Dermis blood vessel endothelial cell (primary cell): ENCODE measurements at regions not wholly inside any gene's neighbourhood (a gene's known extent, or its start where the extent isn't known, plus 50 kb on each side); places are given as distances from the start of the nearest gene placed in this dataset.

ENCODE experiments used
- DNase-seq: peaks from one replicate; pipeline ENCODE4 v3.0.0; 2010

GRCh38 chr12:28601570-28602058 is 411.4 kb downstream of the CCDC91 start:
- DNase-seq, result no peak

- DNase-seq, result no peak
These were observed 412.5 kb downstream of the CCDC91 start for GRCh38 chr12:28602786-28603185.

- no peak for DNase-seq
These were observed 413.0 kb downstream of the CCDC91 start for GRCh38 chr12:28603239-28603638.

- no peak for DNase-seq
These were observed 413.5 kb downstream of the CCDC91 start for GRCh38 chr12:28603801-28604200.

GRCh38 chr12:28604240-28604639 is 414.0 kb downstream of the CCDC91 start:
- DNase-seq, result no peak

- DNase-seq, result no peak
These were observed 416.8 kb downstream of the CCDC91 start for GRCh38 chr12:28606967-28607557.

- DNase-seq, result no peak
These were observed 420.3 kb downstream of the CCDC91 start for GRCh38 chr12:28610401-28611114.

GRCh38 chr12:28611115-28611435 is 420.8 kb downstream of the CCDC91 start:
- DNase-seq, result peak; percentile 18

GRCh38 chr12:28611449-28611848 is 421.2 kb downstream of the CCDC91 start:
- DNase-seq, result no peak

- DNase-seq, result no peak
These were observed 427.9 kb downstream of the CCDC91 start for GRCh38 chr12:28618171-28618570.

GRCh38 chr12:28618772-28619171 is 428.5 kb downstream of the CCDC91 start:
- no peak for DNase-seq

GRCh38 chr12:28620281-28620680 is 430.0 kb downstream of the CCDC91 start:
- DNase-seq, result no peak

GRCh38 chr12:28622406-28622805 is 432.1 kb downstream of the CCDC91 start:
- DNase-seq, result no peak

- DNase-seq, result no peak
These were observed 436.2 kb downstream of the CCDC91 start for GRCh38 chr12:28626504-28626903.

- no peak for DNase-seq
These were observed 439.4 kb downstream of the CCDC91 start for GRCh38 chr12:28629691-28630090.

GRCh38 chr12:28631831-28632230 is 441.6 kb downstream of the CCDC91 start:
- no peak for DNase-seq

GRCh38 chr12:28640519-28640918 is 450.3 kb downstream of the CCDC91 start:
- no peak for DNase-seq

GRCh38 chr12:28645436-28645835 is 455.2 kb downstream of the CCDC91 start:
- DNase-seq, result no peak

GRCh38 chr12:28645891-28646290 is 455.6 kb downstream of the CCDC91 start:
- DNase-seq, result no peak

- no peak for DNase-seq
These were observed 460.6 kb downstream of the CCDC91 start for GRCh38 chr12:28650906-28651305.

GRCh38 chr12:28652239-28652638 is 462.0 kb downstream of the CCDC91 start:
- DNase-seq, result no peak

- DNase-seq, result no peak
These were observed 467.1 kb upstream of the FAR2 start for GRCh38 chr12:28681980-28682379.

GRCh38 chr12:28683366-28683765 is 465.7 kb upstream of the FAR2 start:
- no peak for DNase-seq

GRCh38 chr12:28689398-28690175 is 459.5 kb upstream of the FAR2 start:
- DNase-seq, result no peak
